ENCODE measurements at regions not wholly inside any gene's neighbourhood (a gene's known extent, or its start where the extent isn't known, plus 50 kb on each side); places are given as distances from the start of the nearest gene placed in this dataset.

- Histone ChIP-seq H3K27me3 (ENCODE audit: control insufficient read depth in 1 of 2, insufficient read depth in 2 of 2, low read length in 2 of 2) (no peaks in the 10 kb centered on the region), H3K4me3 (ENCODE audit: low read length) (no peak overlapping the region), H3K9me3 (ENCODE audit: control insufficient read depth in 1 of 2, insufficient read depth in 1 of 2, low read length in 2 of 2) (peaks cover 0 to 13% of the 10 kb centered on the region in 2 experiments), H3K4me1 (ENCODE audit: insufficient read depth, low read length) (no peaks in the 10 kb centered on the region), H3K36me3 (ENCODE audit: insufficient read depth, low read length) (no peaks in the 10 kb centered on the region), H3K27ac (ENCODE audit: low read depth in 1 of 2, low read length in 2 of 2) (no peak overlapping the region)
- DNase-seq (no peak), ATAC-seq (ENCODE audit: poor library complexity) (no peak)
- TF ChIP-seq CTCF (IDR thresholded peaks at IDR 0.05) = no peak
- Mint-ChIP-seq H3K27me3 (no peaks in the 10 kb centered on the region), H3K4me1 (ENCODE audit: low read depth) (no peaks in the 10 kb centered on the region), H3K4me3 (no peak overlapping the region), H3K27ac (no peak overlapping the region), H3K36me3 (ENCODE audit: low read depth) (no peaks in the 10 kb centered on the region), H3K9me3 (peaks cover 17% of the 10 kb centered on the region)
- ChIA-PET CTCF (no interaction called here), POLR2A (no interaction called here)
- intact Hi-C loops (cut with DNase I, micrococcal nuclease) = no loop called here
Measured at GRCh38 chr3:118272991-118273390, 761.7 kb downstream of the IGSF11 start.

- no peak overlapping the region for H3K4me3 ChIP-seq (ENCODE audit: low read length)
- no peaks in the 10 kb centered on the region for H3K27me3 ChIP-seq (ENCODE audit: control insufficient read depth in 1 of 2, insufficient read depth in 2 of 2, low read length in 2 of 2)
- ChIA-PET CTCF (no interaction called here), POLR2A (no interaction called here)
- H3K36me3 ChIP-seq (ENCODE audit: insufficient read depth, low read length) = no peaks in the 10 kb centered on the region
- H3K4me1 ChIP-seq (ENCODE audit: insufficient read depth, low read length) = no peaks in the 10 kb centered on the region
- TF ChIP-seq CTCF (IDR thresholded peaks at IDR 0.05) = no peak
- ATAC-seq (ENCODE audit: poor library complexity) (no peak), DNase-seq (no peak)
- H3K27ac Mint-ChIP-seq = no peak overlapping the region
- no peak overlapping the region for H3K4me3 Mint-ChIP-seq
- H3K9me3 ChIP-seq (ENCODE audit: control insufficient read depth in 1 of 2, insufficient read depth in 1 of 2, low read length in 2 of 2) = no peaks in the 10 kb centered on the region
- peaks cover 24% of the 10 kb centered on the region for H3K9me3 Mint-ChIP-seq
- H3K4me1 Mint-ChIP-seq (ENCODE audit: low read depth) = no peaks in the 10 kb centered on the region
- no peaks in the 10 kb centered on the region for H3K36me3 Mint-ChIP-seq (ENCODE audit: low read depth)
- intact Hi-C loops (cut with DNase I, micrococcal nuclease) = no loop called here
- H3K27me3 Mint-ChIP-seq = no peaks in the 10 kb centered on the region
- H3K27ac ChIP-seq (ENCODE audit: low read depth in 1 of 2, low read length in 2 of 2) = no peak overlapping the region
Measured at GRCh38 chr3:118277814-118278213, 756.8 kb downstream of the IGSF11 start.

GRCh38 chr3:118292841-118293240 lies 741.8 kb downstream of the IGSF11 start:
- no peak overlapping the region for H3K4me3 Mint-ChIP-seq
- H3K27ac ChIP-seq (ENCODE audit: low read depth in 1 of 2, low read length in 2 of 2) = no peak overlapping the region
- no peaks in the 10 kb centered on the region for H3K36me3 ChIP-seq (ENCODE audit: insufficient read depth, low read length)
- H3K4me1 Mint-ChIP-seq (ENCODE audit: low read depth) = no peaks in the 10 kb centered on the region
- ATAC-seq (ENCODE audit: poor library complexity) (no peak), DNase-seq (no peak)
- no peaks in the 10 kb centered on the region for H3K4me1 ChIP-seq (ENCODE audit: insufficient read depth, low read length)
- H3K9me3 ChIP-seq (ENCODE audit: control insufficient read depth in 1 of 2, insufficient read depth in 1 of 2, low read length in 2 of 2) = no peaks in the 10 kb centered on the region
- no peaks in the 10 kb centered on the region for H3K27me3 ChIP-seq (ENCODE audit: control insufficient read depth in 1 of 2, insufficient read depth in 2 of 2, low read length in 2 of 2)
- H3K36me3 Mint-ChIP-seq (ENCODE audit: low read depth) = no peaks in the 10 kb centered on the region
- intact Hi-C loops (cut with DNase I, micrococcal nuclease) = no loop called here
- POLR2A ChIA-PET = no interaction called here
- no peak overlapping the region for H3K27ac Mint-ChIP-seq
- TF ChIP-seq CTCF (IDR thresholded peaks at IDR 0.05) = no peak
- no peaks in the 10 kb centered on the region for H3K27me3 Mint-ChIP-seq
- H3K9me3 Mint-ChIP-seq = peaks cover 6% of the 10 kb centered on the region
- CTCF ChIA-PET = no interaction called here
- no peak overlapping the region for H3K4me3 ChIP-seq (ENCODE audit: low read length)

All from CD4-positive, alpha-beta T cell (primary cell).